HCT116 (cell line): ENCODE measurements at regions not wholly inside any gene's neighbourhood (a gene's known extent, or its start where the extent isn't known, plus 50 kb on each side); places are given as distances from the start of the nearest gene placed in this dataset.

ENCODE experiments used
- ATAC-seq: fragments of 200-7000 bp; cut with Tn5 transposase; 2 replicates; pipeline ENCODE4 v1.9.1; 2020; ENCODE audit warnings: mild to moderate bottlenecking, moderate library complexity
- BruUV-seq: library from RNA; stranded (reverse); fragments of 400-500 nt; replicated peaks from 2 replicates; lab custom pipeline; 2021; lab: Mats Ljungman, UMichigan
- CTCF ChIA-PET: fragments of 300-600 bp; sonication (Branson Sonifier 250); formaldehyde crosslinking; loops from one replicate; lab custom pipeline; 2021; ENCODE audit warnings: antibody characterized with exemption; lab: Charles Lee
- POLR2A ChIA-PET: fragments of 300-600, 350-600 bp; sonication (Branson Sonifier 250); formaldehyde crosslinking; loops from one replicate; lab custom pipeline; 2021; ENCODE audit warnings: antibody characterized with exemption; lab: Charles Lee
- RAD21 ChIA-PET, 2 experiments: fragments of 300-600 bp; sonication (Branson Sonifier 250); formaldehyde crosslinking; loops; one replicate each; lab custom pipeline; 2023; ENCODE audit warnings: low total read pairs in 2 of 2; ENCODE audit not compliant: uncharacterized antibody in 2 of 2, unreplicated experiment in 2 of 2, low non-redundant PET in 1 of 2; lab: Charles Lee
- DNase-seq: peaks from one replicate; pipeline ENCODE4 v3.0.0-alpha.2; 2010; ENCODE audit warnings: low read depth, low spot score
- H2AFZ ChIP-seq: fragments of 200-600 bp; shearing (Covaris generic), sonication (generic); 2 replicates; pipeline ENCODE4 v1.6.1; 2017; ENCODE audit warnings: low read depth, mixed run types, mixed read lengths, antibody characterized with exemption, low read length; ENCODE audit not compliant: poor library complexity, severe bottlenecking
- H3K27ac ChIP-seq: 2 replicates; pipeline ENCODE4 v1.5.1; 2012; ENCODE audit warnings: low read depth, low read length
- H3K27me3 ChIP-seq: fragments of 200-600 bp; sonication (generic); 2 replicates; pipeline ENCODE4 v1.6.1; 2016; ENCODE audit warnings: mixed run types, low read length, mixed read lengths; ENCODE audit not compliant: insufficient read depth
- H3K36me3 ChIP-seq, 2 experiments: fragments of 200-500 bp in 1 of 2; fragments of 200-600 bp in 1 of 2; sonication (Bioruptor generic) in 1 of 2; sonication (generic) in 1 of 2; 2 replicates each; pipeline versions ENCODE4 v1.5.1 to v1.6.1; 2014 to 2016; ENCODE audit warnings: low read length in 2 of 2, inconsistent platforms in 1 of 2, mixed read lengths in 1 of 2, mixed run types in 1 of 2; ENCODE audit not compliant: insufficient read depth in 2 of 2, control insufficient read depth in 1 of 2
- H3K4me1 ChIP-seq, 2 experiments: fragments of 200-600 bp in 1 of 2; sonication (generic) in 1 of 2; 2 replicates each; pipeline versions ENCODE4 v1.5.1 to v1.6.1; 2012 to 2017; ENCODE audit warnings: low read length in 2 of 2, inconsistent platforms in 1 of 2, mild to moderate bottlenecking in 1 of 2, mixed read lengths in 1 of 2, mixed run types in 1 of 2, moderate library complexity in 1 of 2; ENCODE audit not compliant: insufficient read depth in 2 of 2, control insufficient read depth in 1 of 2
- H3K4me2 ChIP-seq: fragments of 200-600 bp; sonication (generic); 2 replicates; pipeline ENCODE4 v1.6.1; 2017; ENCODE audit warnings: mixed run types, low read length, mixed read lengths
- H3K4me3 ChIP-seq, 2 experiments: fragments of 200-600 bp in 1 of 2; sonication (generic) in 1 of 2; replicated peaks in 1 of 2; 2 replicates each; pipeline ENCODE4 v1.5.1; 2011 to 2016; ENCODE audit warnings: low read length in 2 of 2, control low read depth in 1 of 2, low read depth in 1 of 2, mild to moderate bottlenecking in 1 of 2, mixed read lengths in 1 of 2, mixed run types in 1 of 2
- H3K79me2 ChIP-seq: fragments of 200-600 bp; sonication (generic); 2 replicates; pipeline ENCODE4 v1.6.1; 2017; ENCODE audit warnings: mild to moderate bottlenecking, mixed run types, low read length, moderate library complexity, mixed read lengths; ENCODE audit not compliant: insufficient read depth
- H3K9ac ChIP-seq: fragments of 200-600 bp; sonication (generic); 2 replicates; pipeline ENCODE4 v1.6.1; 2016; ENCODE audit warnings: low read length, mixed read lengths
- H3K9me2 ChIP-seq: fragments of 200-600 bp; sonication (generic), shearing (Covaris generic); 2 replicates; pipeline ENCODE4 v1.6.1; 2017; ENCODE audit warnings: mixed run types, mild to moderate bottlenecking, moderate library complexity; ENCODE audit not compliant: insufficient read depth
- H3K9me3 ChIP-seq, 2 experiments: fragments of 200-500 bp in 1 of 2; fragments of 200-600 bp in 1 of 2; sonication (Bioruptor generic) in 1 of 2; sonication (generic) in 1 of 2; 2 replicates each; pipeline ENCODE4 v1.6.1; 2014 to 2017; ENCODE audit warnings: low read length in 2 of 2, mixed read lengths in 2 of 2, inconsistent platforms in 1 of 2, low read depth in 1 of 2, mild to moderate bottlenecking in 1 of 2, mixed run types in 1 of 2, moderate library complexity in 1 of 2; ENCODE audit not compliant: control insufficient read depth in 1 of 2, insufficient read depth in 1 of 2
- H4K20me1 ChIP-seq: fragments of 200-600 bp; sonication (generic), shearing (Covaris generic); 2 replicates; pipeline ENCODE4 v1.6.1; 2017; ENCODE audit warnings: mixed run types, mild to moderate bottlenecking, moderate library complexity; ENCODE audit not compliant: insufficient read depth
- CBX3 ChIP-seq: IDR thresholded peaks from 2 replicates; pipeline ENCODE4 v1.6.1; 2012; ENCODE audit warnings: low read depth
- CEBPB ChIP-seq: IDR thresholded peaks from 2 replicates; pipeline ENCODE4 v1.6.1; 2012; ENCODE audit warnings: low read depth
- CTCF ChIP-seq, 3 experiments: fragments of 200-600 bp in 1 of 3; sonication (generic) in 1 of 3; IDR thresholded peaks in 2 of 3; conservative IDR thresholded peaks in 1 of 3; 2 replicates each; pipeline ENCODE4 v1.5.1; 2012 to 2017; ENCODE audit warnings: low read depth in 2 of 3, low read length in 2 of 3, antibody characterized with exemption in 1 of 3, borderline replicate concordance in 1 of 3, control low read depth in 1 of 3, mild to moderate bottlenecking in 1 of 3, mixed read lengths in 1 of 3, mixed run types in 1 of 3, moderate library complexity in 1 of 3; ENCODE audit not compliant: insufficient read depth in 1 of 3
- EGR1 ChIP-seq: IDR thresholded peaks from 2 replicates; pipeline ENCODE4 v1.6.1; 2012; ENCODE audit warnings: low read depth
- EZH2 ChIP-seq: fragments of 200-600 bp; sonication (generic); IDR thresholded peaks from 2 replicates; pipeline ENCODE4 v1.6.1; 2017; ENCODE audit warnings: antibody characterized with exemption, mixed run types
- JUND ChIP-seq: IDR thresholded peaks from 2 replicates; pipeline ENCODE4 v1.6.1; 2012
- POLR2AphosphoS5 ChIP-seq: IDR thresholded peaks from 2 replicates; pipeline ENCODE4 v1.6.1; 2011; ENCODE audit warnings: mild to moderate bottlenecking, low read depth, low read length, moderate library complexity
- RAD21 ChIP-seq: IDR thresholded peaks from 2 replicates; pipeline ENCODE4 v1.6.1; 2012; ENCODE audit warnings: low read depth, mild to moderate bottlenecking
- SIN3A ChIP-seq: IDR thresholded peaks from 2 replicates; pipeline ENCODE4 v1.6.1; 2012; ENCODE audit warnings: low read depth
- SP1 ChIP-seq: IDR thresholded peaks from 2 replicates; pipeline ENCODE4 v1.6.1; 2012; ENCODE audit warnings: low read depth
- SRF ChIP-seq: IDR thresholded peaks from 2 replicates; pipeline ENCODE4 v1.6.1; 2012; ENCODE audit warnings: low read depth
- ZFX ChIP-seq: fragments of 450-650 bp; IDR thresholded peaks from 2 replicates; pipeline ENCODE4 v1.6.1; 2017
- intact Hi-C: fragments of 100-400 bp; cut with micrococcal nuclease; formaldehyde crosslinking; loops from 2 replicates; pipeline ENCODE4 v1.10.0; 2022
- TF ChIP-seq, protein P1 (sequence below): IDR thresholded peaks from 2 replicates; pipeline ENCODE4 v1.6.1; 2012
- TF ChIP-seq, protein P2 (sequence below): IDR thresholded peaks from 2 replicates; pipeline ENCODE4 v1.6.1; 2012; ENCODE audit warnings: low read depth
- TF ChIP-seq, protein P3 (sequence below): IDR thresholded peaks from 2 replicates; pipeline ENCODE4 v1.6.1; 2011; ENCODE audit warnings: mild to moderate bottlenecking, low read length, moderate library complexity; ENCODE audit not compliant: insufficient replicate concordance; ENCODE audit errors: extremely low read depth

GRCh38 chr4:116878280-116878679 lies 207.1 kb downstream of the TRAM1L1 start:
- TF ChIP-seq, protein P1, sequence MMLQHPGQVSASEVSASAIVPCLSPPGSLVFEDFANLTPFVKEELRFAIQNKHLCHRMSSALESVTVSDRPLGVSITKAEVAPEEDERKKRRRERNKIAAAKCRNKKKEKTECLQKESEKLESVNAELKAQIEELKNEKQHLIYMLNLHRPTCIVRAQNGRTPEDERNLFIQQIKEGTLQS = no peak
- TF ChIP-seq RAD21 = 0 out of 2 replicates have a peak, but pooled peaks have one; percentile 7
- no peak for TF ChIP-seq EGR1
- TF ChIP-seq, all 23 proteins: peak for 1
- Histone ChIP-seq H3K27me3 (no peaks in the 10 kb centered on the region), H3K9me3 (no peaks in the 10 kb centered on the region), H3K4me1 (no peaks in the 10 kb centered on the region), H3K27ac (no peak overlapping the region), H3K4me2 (no peak overlapping the region), H4K20me1 (no peaks in the 10 kb centered on the region), H3K9ac (no peak overlapping the region), H3K36me3 (no peaks in the 10 kb centered on the region), H2AFZ (peak overlapping the region; percentile 51), H3K79me2 (no peaks in the 10 kb centered on the region), H3K4me3 (no peak overlapping the region), H3K9me2 (no peaks in the 10 kb centered on the region; the same call in 1 of the 2 replicates)
- ATAC-seq (no peak), DNase-seq (no peak)
- intact Hi-C loops = no loop called here
- RAD21 ChIA-PET = no interaction called here
- BruUV-seq = no TSS peak
- CTCF ChIA-PET = no interaction called here
- POLR2A ChIA-PET = no interaction called here

GRCh38 chr4:116877069-116877468 lies 208.3 kb downstream of the TRAM1L1 start:
- Histone ChIP-seq H4K20me1 (no peaks in the 10 kb centered on the region), H3K9ac (no peak overlapping the region), H3K36me3 (no peaks in the 10 kb centered on the region), H3K4me2 (no peak overlapping the region), H3K9me2 (no peaks in the 10 kb centered on the region; the same call in 1 of the 2 replicates), H3K27me3 (no peaks in the 10 kb centered on the region), H2AFZ (peak overlapping the region; percentile 65), H3K4me3 (no peak overlapping the region), H3K4me1 (no peaks in the 10 kb centered on the region), H3K9me3 (no peaks in the 10 kb centered on the region), H3K27ac (no peak overlapping the region), H3K79me2 (no peaks in the 10 kb centered on the region)
- intact Hi-C loops = no loop called here
- ChIA-PET POLR2A (no interaction called here), RAD21 (no interaction called here), CTCF (no interaction called here)
- ATAC-seq (no peak), DNase-seq (no peak)
- no TSS peak for BruUV-seq
- TF ChIP-seq CTCF (IDR thresholded peaks at IDR 0.05 in 2 of 3, conservative IDR thresholded peaks at IDR 0.05 in 1 of 3; ENCODE audit: borderline replicate concordance in 1 of 3, insufficient read depth in 1 of 3, low read depth in 2 of 3, low read length in 2 of 3) (no peak), ZFX (no peak), CEBPB (no peak), EZH2 (no peak), SIN3A (no peak), SP1 (no peak), CBX3 (no peak), POLR2AphosphoS5 (no peak), SRF (no peak), JUND (no peak), EGR1 (no peak)
- TF ChIP-seq, protein P2, sequence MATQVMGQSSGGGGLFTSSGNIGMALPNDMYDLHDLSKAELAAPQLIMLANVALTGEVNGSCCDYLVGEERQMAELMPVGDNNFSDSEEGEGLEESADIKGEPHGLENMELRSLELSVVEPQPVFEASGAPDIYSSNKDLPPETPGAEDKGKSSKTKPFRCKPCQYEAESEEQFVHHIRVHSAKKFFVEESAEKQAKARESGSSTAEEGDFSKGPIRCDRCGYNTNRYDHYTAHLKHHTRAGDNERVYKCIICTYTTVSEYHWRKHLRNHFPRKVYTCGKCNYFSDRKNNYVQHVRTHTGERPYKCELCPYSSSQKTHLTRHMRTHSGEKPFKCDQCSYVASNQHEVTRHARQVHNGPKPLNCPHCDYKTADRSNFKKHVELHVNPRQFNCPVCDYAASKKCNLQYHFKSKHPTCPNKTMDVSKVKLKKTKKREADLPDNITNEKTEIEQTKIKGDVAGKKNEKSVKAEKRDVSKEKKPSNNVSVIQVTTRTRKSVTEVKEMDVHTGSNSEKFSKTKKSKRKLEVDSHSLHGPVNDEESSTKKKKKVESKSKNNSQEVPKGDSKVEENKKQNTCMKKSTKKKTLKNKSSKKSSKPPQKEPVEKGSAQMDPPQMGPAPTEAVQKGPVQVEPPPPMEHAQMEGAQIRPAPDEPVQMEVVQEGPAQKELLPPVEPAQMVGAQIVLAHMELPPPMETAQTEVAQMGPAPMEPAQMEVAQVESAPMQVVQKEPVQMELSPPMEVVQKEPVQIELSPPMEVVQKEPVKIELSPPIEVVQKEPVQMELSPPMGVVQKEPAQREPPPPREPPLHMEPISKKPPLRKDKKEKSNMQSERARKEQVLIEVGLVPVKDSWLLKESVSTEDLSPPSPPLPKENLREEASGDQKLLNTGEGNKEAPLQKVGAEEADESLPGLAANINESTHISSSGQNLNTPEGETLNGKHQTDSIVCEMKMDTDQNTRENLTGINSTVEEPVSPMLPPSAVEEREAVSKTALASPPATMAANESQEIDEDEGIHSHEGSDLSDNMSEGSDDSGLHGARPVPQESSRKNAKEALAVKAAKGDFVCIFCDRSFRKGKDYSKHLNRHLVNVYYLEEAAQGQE = no peak
- TF ChIP-seq, protein P3, sequence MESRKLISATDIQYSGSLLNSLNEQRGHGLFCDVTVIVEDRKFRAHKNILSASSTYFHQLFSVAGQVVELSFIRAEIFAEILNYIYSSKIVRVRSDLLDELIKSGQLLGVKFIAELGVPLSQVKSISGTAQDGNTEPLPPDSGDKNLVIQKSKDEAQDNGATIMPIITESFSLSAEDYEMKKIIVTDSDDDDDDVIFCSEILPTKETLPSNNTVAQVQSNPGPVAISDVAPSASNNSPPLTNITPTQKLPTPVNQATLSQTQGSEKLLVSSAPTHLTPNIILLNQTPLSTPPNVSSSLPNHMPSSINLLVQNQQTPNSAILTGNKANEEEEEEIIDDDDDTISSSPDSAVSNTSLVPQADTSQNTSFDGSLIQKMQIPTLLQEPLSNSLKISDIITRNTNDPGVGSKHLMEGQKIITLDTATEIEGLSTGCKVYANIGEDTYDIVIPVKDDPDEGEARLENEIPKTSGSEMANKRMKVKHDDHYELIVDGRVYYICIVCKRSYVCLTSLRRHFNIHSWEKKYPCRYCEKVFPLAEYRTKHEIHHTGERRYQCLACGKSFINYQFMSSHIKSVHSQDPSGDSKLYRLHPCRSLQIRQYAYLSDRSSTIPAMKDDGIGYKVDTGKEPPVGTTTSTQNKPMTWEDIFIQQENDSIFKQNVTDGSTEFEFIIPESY = no peak
